ENCODE measurements at regions not wholly inside any gene's neighbourhood (a gene's known extent, or its start where the extent isn't known, plus 50 kb on each side); places are given as distances from the start of the nearest gene placed in this dataset.
A peak's percentile ranks its signal among the peaks of the same experiment; 100 is the strongest.
"Not testable (repeated sequence)": the region's sequence is repeated elsewhere in the genome, so short reads cannot be mapped to it uniquely, and the experiment has no call there.

- DNase-seq (ENCODE audit: low spot score), result no peak
Measured at GRCh38 chr2:207216457-207216856, 50.7 kb upstream of the KLF7 start.

GRCh38 chr2:207217442-207217841 is 51.7 kb upstream of the KLF7 start:
- DNase-seq (ENCODE audit: low spot score), result no peak

- no peak for DNase-seq (ENCODE audit: low spot score)
Measured at GRCh38 chr2:207219081-207219630, 53.4 kb upstream of the KLF7 start.

GRCh38 chr2:207219676-207220501 is 54.1 kb upstream of the KLF7 start:
- no peak for DNase-seq (ENCODE audit: low spot score)

GRCh38 chr2:207221731-207222130 is 56.0 kb upstream of the KLF7 start:
- no peak for DNase-seq (ENCODE audit: low spot score)

GRCh38 chr2:207223051-207223450 is 57.3 kb upstream of the KLF7 start:
- DNase-seq (ENCODE audit: low spot score), result no peak

GRCh38 chr2:207224381-207224780 is 58.6 kb upstream of the KLF7 start:
- no peak for DNase-seq (ENCODE audit: low spot score)

- no peak for DNase-seq (ENCODE audit: low spot score)
Measured at GRCh38 chr2:207224791-207225482, 59.2 kb upstream of the KLF7 start.

- no peak for DNase-seq (ENCODE audit: low spot score)
Measured at GRCh38 chr2:207225773-207226172, 60.0 kb upstream of the KLF7 start.

- DNase-seq (ENCODE audit: low spot score), result no peak
Measured at GRCh38 chr2:207226243-207226642, 60.5 kb upstream of the KLF7 start.

- no peak for DNase-seq (ENCODE audit: low spot score)
Measured at GRCh38 chr2:207226671-207227061, 60.9 kb upstream of the KLF7 start.

GRCh38 chr2:207227062-207227748 is 61.5 kb upstream of the KLF7 start:
- no peak for DNase-seq (ENCODE audit: low spot score)

GRCh38 chr2:207227749-207228145 is 62.0 kb upstream of the KLF7 start:
- DNase-seq (ENCODE audit: low spot score), result no peak

GRCh38 chr2:207228402-207228801 is 62.7 kb upstream of the KLF7 start:
- DNase-seq (ENCODE audit: low spot score), result no peak

GRCh38 chr2:207229161-207229560 is 63.4 kb upstream of the KLF7 start:
- no peak for DNase-seq (ENCODE audit: low spot score)

- peak; percentile 56 for DNase-seq (ENCODE audit: low spot score)
Measured at GRCh38 chr2:207230261-207231105, 64.7 kb upstream of the KLF7 start.

- DNase-seq (ENCODE audit: low spot score), result no peak
Measured at GRCh38 chr2:207231106-207231865, 65.5 kb upstream of the KLF7 start.

GRCh38 chr2:207231967-207232366 is 66.2 kb upstream of the KLF7 start:
- DNase-seq (ENCODE audit: low spot score), result no peak

- DNase-seq (ENCODE audit: low spot score), result not testable (repeated sequence)
Measured at GRCh38 chr2:207233141-207233540, 67.4 kb upstream of the KLF7 start.

- DNase-seq (ENCODE audit: low spot score), result no peak
Measured at GRCh38 chr2:207233731-207234130, 68.0 kb upstream of the KLF7 start.

- no peak for DNase-seq (ENCODE audit: low spot score)
Measured at GRCh38 chr2:207235621-207236020, 69.9 kb upstream of the KLF7 start.

Data from D341Med (cell line).